ENCODE measurements at regions not wholly inside any gene's neighbourhood (a gene's known extent, or its start where the extent isn't known, plus 50 kb on each side); places are given as distances from the start of the nearest gene placed in this dataset.

- Histone ChIP-seq H3K4me1 (no peaks in the 10 kb centered on the region), H3K27me3 (no peaks in the 10 kb centered on the region), H3K4me3 (replicated peaks in 1 of 3) (no peak overlapping the region), H3K27ac (no peak overlapping the region), H3K36me3 (no peaks in the 10 kb centered on the region), H3K9me3 (no peaks in the 10 kb centered on the region)
- TF ChIP-seq POLR2A (IDR thresholded peaks at IDR 0.05), result no peak
- no peak for TF ChIP-seq CTCF (IDR thresholded peaks at IDR 0.05)
- intact Hi-C loops (cut with DNase I), result no loop called here
- no peak for DNase-seq
- 82 to 89% methylated on average over 2 of the region's 2 CpGs for WGBS, 2 donors
These were observed 121.8 kb upstream of the TMEM161B start for GRCh38 chr5:88390481-88390880.

GRCh38 chr5:88390096-88390441, 121.4 kb upstream of the TMEM161B start:
- 64 to 65% methylated on average over 6 of the region's 6 CpGs for WGBS, 2 donors
- TF ChIP-seq CTCF (IDR thresholded peaks at IDR 0.05) (no peak), POLR2A (IDR thresholded peaks at IDR 0.05) (no peak)
- no peaks in the 10 kb centered on the region for H3K4me1 ChIP-seq
- no peak overlapping the region for H3K27ac ChIP-seq
- no peaks in the 10 kb centered on the region for H3K9me3 ChIP-seq
- H3K36me3 ChIP-seq, result no peaks in the 10 kb centered on the region
- no peaks in the 10 kb centered on the region for H3K27me3 ChIP-seq
- intact Hi-C loops (cut with DNase I), result no loop called here
- no peak overlapping the region for H3K4me3 ChIP-seq (replicated peaks in 1 of 3)
- no peak for DNase-seq

- 84 to 88% methylated on average over 4 of the region's 4 CpGs for WGBS, 2 donors
- Histone ChIP-seq H3K36me3 (no peaks in the 10 kb centered on the region), H3K27ac (no peak overlapping the region), H3K4me1 (no peaks in the 10 kb centered on the region), H3K27me3 (no peaks in the 10 kb centered on the region), H3K9me3 (no peaks in the 10 kb centered on the region), H3K4me3 (replicated peaks in 1 of 3) (no peak overlapping the region)
- no peak for DNase-seq
- intact Hi-C loops (cut with DNase I), result no loop called here
- TF ChIP-seq CTCF (IDR thresholded peaks at IDR 0.05) (no peak), POLR2A (IDR thresholded peaks at IDR 0.05) (no peak)
These were observed 120.9 kb upstream of the TMEM161B start for GRCh38 chr5:88389338-88390095.

- H3K9me3 ChIP-seq, result no peaks in the 10 kb centered on the region
These were observed 120.1 kb upstream of the TMEM161B start for GRCh38 chr5:88388476-88389337.

More at GRCh38 chr5:88388476-88389337, 120.1 kb upstream of the TMEM161B start:
- TF ChIP-seq POLR2A (IDR thresholded peaks at IDR 0.05) (no peak), CTCF (IDR thresholded peaks at IDR 0.05) (no peak)
- WGBS, 2 donors, result 69 to 70% methylated on average over 7 of the region's 7 CpGs
- Histone ChIP-seq H3K36me3 (no peaks in the 10 kb centered on the region), H3K4me1 (no peaks in the 10 kb centered on the region), H3K27ac (no peak overlapping the region), H3K4me3 (replicated peaks in 1 of 3) (no peak overlapping the region), H3K27me3 (no peaks in the 10 kb centered on the region)
- no peak for DNase-seq
- intact Hi-C loops (cut with DNase I), result no loop called here

Data from thyroid gland (tissue), 4 donors.